SK-N-SH (cell line): ENCODE measurements at regions not wholly inside any gene's neighbourhood (a gene's known extent, or its start where the extent isn't known, plus 50 kb on each side); places are given as distances from the start of the nearest gene placed in this dataset.

Experiments used
- CTCF ChIA-PET: fragments of 300-600, 350-600 bp; formaldehyde crosslinking; extraction: SDS; loops from one replicate; lab custom pipeline; 2021; lab: Yijun Ruan, JAX
- POLR2A ChIA-PET: fragments of 350-600 bp; sonication (Branson Sonifier 250); formaldehyde crosslinking; extraction: SDS; loops from one replicate; lab custom pipeline; 2020; ENCODE audit warnings: antibody characterized with exemption, inconsistent platforms; lab: Yijun Ruan, JAX
- DNase-seq: peaks from one replicate; pipeline ENCODE4 v3.0.0; 2012
- H2AFZ ChIP-seq: fragments of 200-600 bp; sonication (generic); 2 replicates; pipeline ENCODE4 v1.8.1; 2016; ENCODE audit warnings: antibody characterized with exemption, mild to moderate bottlenecking, low read depth
- H3F3A ChIP-seq: fragments of 200-600 bp; sonication (generic); replicated peaks from 2 replicates; pipeline ENCODE3; 2016; ENCODE audit warnings: antibody characterized with exemption, mild to moderate bottlenecking; ENCODE audit not compliant: insufficient read depth
- H3K27ac ChIP-seq, 2 experiments: fragments of 200-500 bp in 1 of 2; fragments of 200-600 bp in 1 of 2; sonication (Bioruptor generic) in 1 of 2; sonication (generic), shearing (Covaris generic) in 1 of 2; 2 replicates each; pipeline versions ENCODE4 v1.5.1 to v1.6.1; 2014 to 2016; ENCODE audit warnings: low read depth in 2 of 2, inconsistent platforms in 1 of 2, low read length in 1 of 2, mild to moderate bottlenecking in 1 of 2, mixed read lengths in 1 of 2
- H3K27me3 ChIP-seq: fragments of 200-600 bp; sonication (generic), shearing (Covaris generic); 2 replicates; pipeline ENCODE4 v1.6.1; 2016; ENCODE audit warnings: mixed run types; ENCODE audit not compliant: insufficient read depth
- H3K36me3 ChIP-seq, 2 experiments: fragments of 200-500 bp in 1 of 2; fragments of 200-600 bp in 1 of 2; sonication (Bioruptor generic) in 1 of 2; sonication (generic) in 1 of 2; replicated peaks in 1 of 2; 2 replicates each; pipeline versions ENCODE3 to v1.5.1; 2014 to 2016; ENCODE audit warnings: low read length in 1 of 2, mild to moderate bottlenecking in 1 of 2; ENCODE audit not compliant: insufficient read depth in 2 of 2, control insufficient read depth in 1 of 2
- H3K4me1 ChIP-seq, 2 experiments: fragments of 200-500 bp in 1 of 2; fragments of 200-600 bp in 1 of 2; sonication (Bioruptor generic) in 1 of 2; sonication (generic), shearing (Covaris generic) in 1 of 2; 2 replicates each; pipeline versions ENCODE4 v1.5.1 to v1.6.1; 2014 to 2016; ENCODE audit warnings: low read depth in 1 of 2, low read length in 1 of 2, mixed run types in 1 of 2; ENCODE audit not compliant: insufficient read depth in 2 of 2, control insufficient read depth in 1 of 2
- H3K4me2 ChIP-seq: fragments of 200-600 bp; sonication (generic), shearing (Covaris generic); 2 replicates; pipeline ENCODE4 v1.6.1; 2017; ENCODE audit warnings: mixed run types
- H3K4me3 ChIP-seq, 2 experiments: fragments of 200-500 bp in 1 of 2; fragments of 200-600 bp in 1 of 2; sonication (Bioruptor generic) in 1 of 2; sonication (generic), shearing (Covaris generic) in 1 of 2; 2 replicates each; pipeline versions ENCODE4 v1.5.1 to v1.8.1; 2014 to 2016; ENCODE audit warnings: low read depth in 2 of 2, inconsistent platforms in 1 of 2, low read length in 1 of 2, mild to moderate bottlenecking in 1 of 2, mixed read lengths in 1 of 2, moderate library complexity in 1 of 2
- H3K79me2 ChIP-seq: fragments of 200-600 bp; sonication (generic); 2 replicates; pipeline ENCODE4 v1.8.1; 2017; ENCODE audit warnings: mild to moderate bottlenecking; ENCODE audit not compliant: insufficient read depth
- H3K9ac ChIP-seq: fragments of 200-600 bp; sonication (generic); 2 replicates; pipeline ENCODE4 v1.6.1; 2017; ENCODE audit warnings: mixed run types
- H3K9me2 ChIP-seq: fragments of 200-600 bp; sonication (generic); 2 replicates; pipeline ENCODE4 v1.6.1; 2017; ENCODE audit warnings: mixed run types
- H3K9me3 ChIP-seq: fragments of 200-600 bp; sonication (generic); 2 replicates; pipeline ENCODE4 v1.6.1; 2017; ENCODE audit warnings: mixed run types, mild to moderate bottlenecking, moderate library complexity
- H4K20me1 ChIP-seq: fragments of 200-600 bp; sonication (generic); 2 replicates; pipeline ENCODE4 v1.6.1; 2017; ENCODE audit warnings: mild to moderate bottlenecking, mixed run types; ENCODE audit not compliant: insufficient read depth
- CTCF ChIP-seq: fragments of 200-600 bp; sonication (generic); IDR thresholded peaks from 2 replicates; pipeline ENCODE4 v1.6.1; 2017; ENCODE audit warnings: antibody characterized with exemption, mild to moderate bottlenecking, moderate library complexity
- ELF1 ChIP-seq: IDR thresholded peaks from 2 replicates; pipeline ENCODE4 v1.4.0; 2012
- FOSL2 ChIP-seq: IDR thresholded peaks from 2 replicates; pipeline ENCODE4 v1.4.0; 2012; ENCODE audit warnings: low read depth, mild to moderate bottlenecking, moderate library complexity, borderline replicate concordance
- FOXJ3 ChIP-seq: sonication (generic); formaldehyde crosslinking; IDR thresholded peaks from 2 replicates; pipeline ENCODE4 v1.5.1; 2020; ENCODE audit warnings: mild to moderate bottlenecking, missing genetic modification reagents
- FOXM1 ChIP-seq: IDR thresholded peaks from 2 replicates; pipeline ENCODE4 v1.4.0; 2012; ENCODE audit warnings: low read depth, mild to moderate bottlenecking
- GATA2 ChIP-seq: sonication (generic); formaldehyde crosslinking; IDR thresholded peaks from 2 replicates; pipeline ENCODE4 v1.5.0; 2020; ENCODE audit warnings: mild to moderate bottlenecking, missing genetic modification reagents
- IRF3 ChIP-seq: fragments of 150-350 bp; IDR thresholded peaks from 2 replicates; pipeline ENCODE4 v1.6.1; 2016; ENCODE audit warnings: mild to moderate bottlenecking, low read depth, low read length
- JUND ChIP-seq: IDR thresholded peaks from 2 replicates; pipeline ENCODE4 v1.4.0; 2012
- MAX ChIP-seq: IDR thresholded peaks from 2 replicates; pipeline ENCODE4 v1.4.0; 2012; ENCODE audit warnings: low read depth
- MXI1 ChIP-seq: IDR thresholded peaks from 2 replicates; pipeline ENCODE4 v1.6.1; 2012; ENCODE audit warnings: mild to moderate bottlenecking, low read depth, low read length, improper control_type of control experiment
- NFIC ChIP-seq: IDR thresholded peaks from 2 replicates; pipeline ENCODE4 v1.4.0; 2012; ENCODE audit warnings: borderline replicate concordance
- RCOR1 ChIP-seq: fragments of 150-350 bp; IDR thresholded peaks from 2 replicates; pipeline ENCODE4 v1.6.1; 2017; ENCODE audit warnings: antibody characterized with exemption, low read length
- REST ChIP-seq: IDR thresholded peaks from 2 replicates; pipeline ENCODE4 v1.6.1; 2012; ENCODE audit warnings: mild to moderate bottlenecking, low read depth, low read length, moderate library complexity
- RFX5 ChIP-seq: IDR thresholded peaks from 2 replicates; pipeline ENCODE4 v1.6.1; 2012; ENCODE audit warnings: mild to moderate bottlenecking, improper control_type of control experiment, low read length
- SIN3A ChIP-seq: IDR thresholded peaks from 2 replicates; pipeline ENCODE4 v1.6.1; 2012; ENCODE audit warnings: low read depth, mild to moderate bottlenecking, low read length, moderate library complexity, borderline replicate concordance
- TEAD4 ChIP-seq: IDR thresholded peaks from 2 replicates; pipeline ENCODE4 v1.4.0; 2012; ENCODE audit warnings: mild to moderate bottlenecking, borderline replicate concordance; ENCODE audit not compliant: insufficient read depth
- USF2 ChIP-seq: fragments of 150-350 bp; IDR thresholded peaks from 2 replicates; pipeline ENCODE4 v1.6.1; 2017; ENCODE audit warnings: antibody characterized with exemption, low read length, low read depth, borderline replicate concordance
- WGBS: methylation state at CpG from one replicate; pipeline ENCODE4 v1.1.6; 2017; ENCODE audit warnings: low lambda C conversion rate; 5-methylcytosine and 5-hydroxymethylcytosine counted together

GRCh38 chr13:40486518-40487163, 179.8 kb downstream of the FOXO1 start (continued):
- no peak for TF ChIP-seq USF2
- no peak for TF ChIP-seq GATA2 (CRISPR knock-in tag)

GRCh38 chr13:40488869-40489391, 177.5 kb downstream of the FOXO1 start:
- Histone ChIP-seq H3K4me3 (no peak overlapping the region), H4K20me1 (no peaks in the 10 kb centered on the region), H3K9ac (no peak overlapping the region), H3K9me2 (no peaks in the 10 kb centered on the region), H3K79me2 (no peaks in the 10 kb centered on the region), H2AFZ (no peak overlapping the region), H3K4me2 (no peak overlapping the region), H3K27ac (no peak overlapping the region), H3K27me3 (no peaks in the 10 kb centered on the region), H3K4me1 (peaks cover 0 to 7% of the 10 kb centered on the region in 2 experiments; a peak in 1 of 4 replicates), H3K9me3 (no peaks in the 10 kb centered on the region), H3K36me3 (no peaks in the 10 kb centered on the region), H3F3A (no peaks in the 10 kb centered on the region)
- TF ChIP-seq FOSL2 (no peak), RFX5 (no peak), FOXM1 (no peak), RCOR1 (no peak), NFIC (no peak), MXI1 (no peak), MAX (no peak)
- WGBS, result 91% methylated on average over 21 of the region's 21 CpGs
- POLR2A ChIA-PET, result no interaction called here
- CTCF ChIA-PET, result interaction anchor here (0.5 to 2.2 kb wide), 3 partner anchors 16 to 75 kb away, joined by 3 to 4 read pairs (median 3); no protein-coding TSS in a partner anchor
- no peak for DNase-seq

GRCh38 chr13:40490086-40490758, 176.2 kb downstream of the FOXO1 start:
- Histone ChIP-seq H3K4me3 (no peak overlapping the region), H3K9ac (no peak overlapping the region), H3K9me3 (no peaks in the 10 kb centered on the region), H3K4me2 (no peak overlapping the region), H3K36me3 (no peaks in the 10 kb centered on the region), H3K9me2 (no peaks in the 10 kb centered on the region), H4K20me1 (no peaks in the 10 kb centered on the region), H3K4me1 (peaks cover 0 to 7% of the 10 kb centered on the region in 2 experiments; a peak in 1 of 4 replicates), H3K27ac (no peak overlapping the region), H3K79me2 (no peaks in the 10 kb centered on the region), H3F3A (no peaks in the 10 kb centered on the region), H3K27me3 (no peaks in the 10 kb centered on the region), H2AFZ (no peak overlapping the region)
- 76% methylated on average over 7 of the region's 7 CpGs for WGBS
- DNase-seq, result no peak
- ChIA-PET CTCF (no interaction called here), POLR2A (no interaction called here)
- TF ChIP-seq JUND (no peak), FOXM1 (no peak), CTCF (no peak), ELF1 (no peak), IRF3 (no peak), SIN3A (no peak), FOXJ3 (CRISPR knock-in tag) (no peak), REST (no peak), TEAD4 (no peak)
